MM.1S (cell line): ENCODE measurements at regions not wholly inside any gene's neighbourhood (a gene's known extent, or its start where the extent isn't known, plus 50 kb on each side); places are given as distances from the start of the nearest gene placed in this dataset.

ENCODE experiments used
- DNase-seq: peaks from one replicate; pipeline ENCODE4 v3.0.0-alpha.2; 2015
- H2AFZ ChIP-seq: fragments of 300-600 bp; sonication (generic); 2 replicates; pipeline ENCODE4 v1.6.0; 2016; ENCODE audit warnings: antibody characterized with exemption, low read length
- H3F3A ChIP-seq: fragments of 300-600 bp; sonication (generic); 2 replicates; pipeline ENCODE4 v1.6.1; 2016; ENCODE audit warnings: mild to moderate bottlenecking, antibody characterized with exemption, low read length, moderate library complexity, mixed read lengths; ENCODE audit not compliant: insufficient read depth
- H3K27ac ChIP-seq: fragments of 300-600 bp; sonication (generic); 2 replicates; pipeline ENCODE4 v1.5.1; 2016; ENCODE audit warnings: mild to moderate bottlenecking, low read length
- H3K27me3 ChIP-seq: fragments of 300-600 bp; sonication (generic); replicated peaks from 2 replicates; pipeline ENCODE4 v1.6.0; 2016; ENCODE audit warnings: low read length; ENCODE audit not compliant: insufficient read depth
- H3K36me3 ChIP-seq: fragments of 300-600 bp; sonication (generic); replicated peaks from 2 replicates; pipeline ENCODE4 v1.6.1; 2016; ENCODE audit warnings: mild to moderate bottlenecking, low read length, mixed read lengths; ENCODE audit not compliant: insufficient read depth
- H3K4me1 ChIP-seq: fragments of 300-600 bp; sonication (generic); 2 replicates; pipeline ENCODE4 v1.6.1; 2016; ENCODE audit warnings: low read length, mixed read lengths
- H3K4me2 ChIP-seq: fragments of 300-600 bp; sonication (generic); 2 replicates; pipeline ENCODE4 v1.6.0; 2016; ENCODE audit warnings: low read depth, low read length
- H3K4me3 ChIP-seq: fragments of 300-600 bp; sonication (generic); 2 replicates; pipeline ENCODE4 v1.5.1; 2016; ENCODE audit warnings: low read length, mixed read lengths
- H3K79me2 ChIP-seq: fragments of 300-600 bp; sonication (generic); 2 replicates; pipeline ENCODE4 v1.6.1; 2016; ENCODE audit warnings: mixed run types, low read length, mixed read lengths
- H3K9ac ChIP-seq: fragments of 300-600 bp; sonication (generic); 2 replicates; pipeline ENCODE4 v1.6.1; 2016; ENCODE audit warnings: low read length, mixed read lengths
- H3K9me2 ChIP-seq: fragments of 300-600 bp; sonication (generic); replicated peaks from 2 replicates; pipeline ENCODE4 v1.6.1; 2016; ENCODE audit warnings: mild to moderate bottlenecking, low read length, mixed read lengths; ENCODE audit not compliant: insufficient read depth
- H3K9me3 ChIP-seq: fragments of 300-600 bp; sonication (generic); replicated peaks from 2 replicates; pipeline ENCODE4 v1.6.1; 2016; ENCODE audit warnings: mild to moderate bottlenecking, low read length, mixed read lengths; ENCODE audit not compliant: insufficient read depth
- H4K20me1 ChIP-seq: fragments of 300-600 bp; sonication (generic); 2 replicates; pipeline ENCODE4 v1.6.1; 2016; ENCODE audit warnings: mild to moderate bottlenecking, low read length, moderate library complexity, mixed read lengths; ENCODE audit not compliant: insufficient read depth
- CTCF ChIP-seq: fragments of 300-600 bp; sonication (generic); IDR thresholded peaks from 2 replicates; pipeline ENCODE4 v1.5.1; 2016; ENCODE audit warnings: antibody characterized with exemption, low read length, mixed read lengths
- EZH2 ChIP-seq: fragments of 300-600 bp; sonication (generic); optimal IDR thresholded peaks from 2 replicates; pipeline ENCODE3; 2017; ENCODE audit warnings: low read depth, mild to moderate bottlenecking, antibody characterized with exemption, low read length, mixed read lengths
- EZH2phosphoT487 ChIP-seq: fragments of 300-600 bp; sonication (generic); IDR thresholded peaks from 2 replicates; pipeline ENCODE4 v1.6.1; 2018; ENCODE audit warnings: antibody characterized with exemption, low read length

DNA sequence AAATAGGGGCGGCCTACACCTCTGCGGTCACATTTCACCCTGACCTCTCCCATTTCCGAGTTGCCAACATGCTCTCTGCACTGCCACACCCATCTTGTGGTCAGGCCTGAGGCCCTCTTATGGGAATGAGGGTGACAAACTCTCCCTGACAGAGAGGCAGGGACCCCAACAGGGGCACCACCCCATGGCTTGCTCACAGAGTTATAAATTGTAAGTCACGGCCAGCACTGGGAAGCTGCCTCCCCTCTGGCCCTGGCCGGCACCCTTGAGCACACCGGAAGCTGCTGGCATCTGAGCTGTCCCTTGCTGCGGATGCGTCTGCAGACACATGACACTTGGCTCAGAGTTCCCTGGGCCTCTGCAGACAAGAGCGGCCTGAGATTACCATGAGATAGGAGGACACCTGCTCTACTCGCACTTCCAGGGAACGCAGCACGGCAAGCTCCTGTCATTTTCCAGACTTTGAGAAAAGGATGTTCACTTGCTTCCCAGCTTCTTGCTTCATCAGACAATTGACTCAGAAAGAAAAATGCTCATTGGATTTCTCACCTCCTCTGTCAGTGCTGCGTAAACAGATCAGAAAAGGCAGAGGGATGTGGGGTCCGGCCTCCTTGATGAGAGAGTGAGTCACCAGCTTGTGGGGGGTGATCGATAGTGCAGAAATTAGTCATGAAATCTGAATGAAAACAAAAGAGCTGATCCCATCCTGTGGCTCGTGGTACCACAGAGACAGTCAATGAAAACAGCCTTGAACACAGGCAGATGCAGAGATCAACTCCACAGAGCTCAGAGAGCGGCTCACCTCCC, 269.8 kb downstream of the SYK start:
- no peak for TF ChIP-seq EZH2phosphoT487
- no peak for TF ChIP-seq EZH2
- TF ChIP-seq CTCF: no peak
- H3K27ac ChIP-seq: no peak overlapping the region
- H3K4me2 ChIP-seq: no peak overlapping the region
- H3K27me3 ChIP-seq: no peaks in the 10 kb centered on the region
- H3F3A ChIP-seq: no peaks in the 10 kb centered on the region
- peaks cover 13% of the 10 kb centered on the region; the same call in 1 of the 2 replicates for H3K4me1 ChIP-seq
- H3K4me3 ChIP-seq: no peak overlapping the region
- H4K20me1 ChIP-seq: no peaks in the 10 kb centered on the region
- no peaks in the 10 kb centered on the region for H3K9me3 ChIP-seq
- no peaks in the 10 kb centered on the region for H3K36me3 ChIP-seq
- H3K79me2 ChIP-seq: no peaks in the 10 kb centered on the region
- no peak overlapping the region for H2AFZ ChIP-seq
- H3K9ac ChIP-seq: no peak overlapping the region
- no peak for DNase-seq
- no peaks in the 10 kb centered on the region for H3K9me2 ChIP-seq

GRCh38 chr9:91073049-91073810, 271.6 kb downstream of the SYK start:
- no peaks in the 10 kb centered on the region for H3K9me3 ChIP-seq
- H3K36me3 ChIP-seq: no peaks in the 10 kb centered on the region
- H4K20me1 ChIP-seq: no peaks in the 10 kb centered on the region
- no peak for TF ChIP-seq CTCF
- no peak for TF ChIP-seq EZH2phosphoT487
- no peak overlapping the region for H2AFZ ChIP-seq
- peaks cover 13% of the 10 kb centered on the region; the same call in 1 of the 2 replicates for H3K4me1 ChIP-seq
- no peak overlapping the region for H3K27ac ChIP-seq
- no peaks in the 10 kb centered on the region for H3K27me3 ChIP-seq
- H3K4me3 ChIP-seq: no peak overlapping the region
- no peaks in the 10 kb centered on the region for H3F3A ChIP-seq
- no peaks in the 10 kb centered on the region for H3K79me2 ChIP-seq
- H3K4me2 ChIP-seq: no peak overlapping the region
- no peak for DNase-seq
- no peak overlapping the region for H3K9ac ChIP-seq
- no peaks in the 10 kb centered on the region for H3K9me2 ChIP-seq

GRCh38 chr9:91073811-91074771, 272.5 kb downstream of the SYK start:
- no peaks in the 10 kb centered on the region for H4K20me1 ChIP-seq
- H3K36me3 ChIP-seq: no peaks in the 10 kb centered on the region
- H3K9me2 ChIP-seq: no peaks in the 10 kb centered on the region
- H2AFZ ChIP-seq: no peak overlapping the region
- H3K27me3 ChIP-seq: no peaks in the 10 kb centered on the region
- no peak for TF ChIP-seq EZH2
- TF ChIP-seq EZH2phosphoT487: no peak
- TF ChIP-seq CTCF: no peak
- H3K9me3 ChIP-seq: no peaks in the 10 kb centered on the region
- H3F3A ChIP-seq: no peaks in the 10 kb centered on the region
- H3K9ac ChIP-seq: no peak overlapping the region
- H3K27ac ChIP-seq: no peak overlapping the region
- no peak overlapping the region for H3K4me2 ChIP-seq
- DNase-seq: no peak
- H3K79me2 ChIP-seq: no peaks in the 10 kb centered on the region
- peaks cover 13% of the 10 kb centered on the region; the same call in 1 of the 2 replicates for H3K4me1 ChIP-seq
- no peak overlapping the region for H3K4me3 ChIP-seq
